ENCODE measurements at regions not wholly inside any gene's neighbourhood (a gene's known extent, or its start where the extent isn't known, plus 50 kb on each side); places are given as distances from the start of the nearest gene placed in this dataset.

DNA sequence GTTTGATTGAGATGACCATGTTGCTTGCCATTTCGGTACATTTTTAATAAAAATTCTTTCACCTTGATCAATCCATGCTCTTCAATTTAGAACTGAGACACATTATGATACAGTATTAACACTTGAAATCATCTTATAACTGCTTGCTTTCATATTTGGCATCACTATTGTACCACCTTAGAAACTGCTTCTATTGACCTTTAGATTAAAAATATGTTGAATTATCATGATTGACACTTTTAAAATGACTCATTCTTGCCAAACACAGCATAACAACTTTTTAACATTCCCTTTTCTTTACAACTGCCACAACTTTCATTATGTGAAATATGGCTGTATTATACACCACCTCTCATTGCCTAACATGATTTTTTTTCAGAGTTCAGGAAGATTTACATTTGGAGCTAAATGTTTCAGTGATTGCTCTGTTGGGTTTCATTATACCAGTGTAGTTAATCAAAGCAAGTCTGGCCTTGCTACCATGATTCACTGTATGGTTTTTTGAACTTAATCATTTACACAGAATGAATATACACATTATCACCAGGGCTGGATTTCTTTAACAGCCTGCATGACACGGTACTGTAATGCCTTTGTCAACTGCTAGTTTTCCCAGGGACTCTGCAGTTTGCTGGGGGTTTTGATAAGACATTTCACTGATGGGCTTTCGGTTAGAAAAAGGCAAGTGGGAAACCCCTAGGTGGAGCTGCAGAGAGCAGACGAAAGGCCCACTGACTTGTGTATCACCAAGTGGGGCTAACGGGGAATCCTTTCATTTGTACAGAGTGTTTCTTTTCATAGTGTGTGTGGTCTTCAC, 93.6 kb upstream of the TLE4 start:
- TF ChIP-seq, protein P1, sequence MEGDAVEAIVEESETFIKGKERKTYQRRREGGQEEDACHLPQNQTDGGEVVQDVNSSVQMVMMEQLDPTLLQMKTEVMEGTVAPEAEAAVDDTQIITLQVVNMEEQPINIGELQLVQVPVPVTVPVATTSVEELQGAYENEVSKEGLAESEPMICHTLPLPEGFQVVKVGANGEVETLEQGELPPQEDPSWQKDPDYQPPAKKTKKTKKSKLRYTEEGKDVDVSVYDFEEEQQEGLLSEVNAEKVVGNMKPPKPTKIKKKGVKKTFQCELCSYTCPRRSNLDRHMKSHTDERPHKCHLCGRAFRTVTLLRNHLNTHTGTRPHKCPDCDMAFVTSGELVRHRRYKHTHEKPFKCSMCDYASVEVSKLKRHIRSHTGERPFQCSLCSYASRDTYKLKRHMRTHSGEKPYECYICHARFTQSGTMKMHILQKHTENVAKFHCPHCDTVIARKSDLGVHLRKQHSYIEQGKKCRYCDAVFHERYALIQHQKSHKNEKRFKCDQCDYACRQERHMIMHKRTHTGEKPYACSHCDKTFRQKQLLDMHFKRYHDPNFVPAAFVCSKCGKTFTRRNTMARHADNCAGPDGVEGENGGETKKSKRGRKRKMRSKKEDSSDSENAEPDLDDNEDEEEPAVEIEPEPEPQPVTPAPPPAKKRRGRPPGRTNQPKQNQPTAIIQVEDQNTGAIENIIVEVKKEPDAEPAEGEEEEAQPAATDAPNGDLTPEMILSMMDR (conservative IDR thresholded peaks at IDR 0.05; ENCODE audit: low read length) = peak; percentile 87
- TF ChIP-seq EZH2phosphoT487 (IDR thresholded peaks at IDR 0.05; ENCODE audit: borderline replicate concordance) = no peak
